Endothelial cell of umbilical vein (primary cell): ENCODE measurements at regions not wholly inside any gene's neighbourhood (a gene's known extent, or its start where the extent isn't known, plus 50 kb on each side); places are given as distances from the start of the nearest gene placed in this dataset.

Source experiments
- BruUV-seq: library from RNA; stranded (reverse); fragments of 400-500 nt; replicated peaks from 2 replicates; lab custom pipeline; 2021; lab: Mats Ljungman, UMichigan
- CTCF ChIA-PET: fragments of 300-600, 350-600 bp; sonication (Branson Sonifier 250); formaldehyde crosslinking; loops from one replicate; lab custom pipeline; 2021; ENCODE audit warnings: antibody characterized with exemption, inconsistent platforms; lab: Charles Lee
- POLR2A ChIA-PET: fragments of 300-600, 350-600 bp; sonication (Branson Sonifier 250); formaldehyde crosslinking; loops from one replicate; lab custom pipeline; 2021; ENCODE audit warnings: antibody characterized with exemption, inconsistent platforms; lab: Charles Lee
- DNase-seq: peaks from one replicate; pipeline ENCODE4 v3.0.0-alpha.2; 2011; ENCODE audit warnings: low read depth, low spot score
- FAIRE-seq: peaks from 2 replicates; lab custom pipeline; 2011; peaks lifted over from hg19 to GRCh38; lab: Jason Lieb, UNC
- H2AFZ ChIP-seq: 2 replicates; pipeline ENCODE4 v1.6.0; 2012; ENCODE audit warnings: low read depth, low read length, control low read depth, inconsistent platforms
- H3K27ac ChIP-seq: 2 replicates; pipeline ENCODE4 v1.5.1; 2011; ENCODE audit warnings: low read depth, mild to moderate bottlenecking, control low read depth, low read length, moderate library complexity; ENCODE audit not compliant: insufficient read depth
- H3K27me3 ChIP-seq, 2 experiments: 2 replicates each; pipeline versions ENCODE4 v1.6.0 to v1.6.1; 2011; ENCODE audit warnings: low read length in 2 of 2, mixed read lengths in 1 of 2; ENCODE audit not compliant: control insufficient read depth in 2 of 2, insufficient read depth in 2 of 2
- H3K36me3 ChIP-seq, 2 experiments: 2 replicates in 1 of 2; 3 replicates in 1 of 2; pipeline ENCODE4 v1.5.1; 2011; ENCODE audit warnings: low read length in 2 of 2, mild to moderate bottlenecking in 1 of 2, moderate library complexity in 1 of 2; ENCODE audit not compliant: control insufficient read depth in 2 of 2, insufficient read depth in 2 of 2; ENCODE audit errors: extremely low read depth in 1 of 2
- H3K4me1 ChIP-seq: 3 replicates; pipeline ENCODE4 v1.5.1; 2011; ENCODE audit warnings: mild to moderate bottlenecking, low read length; ENCODE audit not compliant: control insufficient read depth, insufficient read depth; ENCODE audit errors: extremely low read depth
- H3K4me2 ChIP-seq: 2 replicates; pipeline ENCODE4 v1.6.1; 2011; ENCODE audit warnings: low read length, control low read depth, mixed read lengths; ENCODE audit not compliant: insufficient read depth
- H3K4me3 ChIP-seq, 3 experiments: fragments of 200-600 bp in 1 of 3; sonication (generic), shearing (Covaris generic) in 1 of 3; replicated peaks in 1 of 3; 2 replicates each; pipeline ENCODE4 v1.5.1; 2011 to 2016; ENCODE audit warnings: control low read depth in 3 of 3, low read length in 3 of 3, mild to moderate bottlenecking in 2 of 3, inconsistent platforms in 1 of 3, low read depth in 1 of 3, moderate library complexity in 1 of 3; ENCODE audit not compliant: insufficient read depth in 1 of 3
- H3K79me2 ChIP-seq: 2 replicates; pipeline ENCODE4 v1.6.0; 2012; ENCODE audit warnings: low read length, inconsistent platforms; ENCODE audit not compliant: control insufficient read depth, insufficient read depth
- H3K9ac ChIP-seq: replicated peaks from 2 replicates; pipeline ENCODE3; 2011; ENCODE audit warnings: low read length, control low read depth; ENCODE audit not compliant: insufficient read depth; ENCODE audit errors: extremely low read depth
- H3K9me1 ChIP-seq: replicated peaks from 3 replicates; pipeline ENCODE4 v1.6.0; 2011; ENCODE audit warnings: mild to moderate bottlenecking, low read length; ENCODE audit not compliant: control insufficient read depth, insufficient read depth; ENCODE audit errors: extremely low read depth
- H3K9me3 ChIP-seq: replicated peaks from 2 replicates; pipeline ENCODE4 v1.5.1; 2012; ENCODE audit warnings: low read length, inconsistent platforms; ENCODE audit not compliant: control insufficient read depth, insufficient read depth
- H4K20me1 ChIP-seq: replicated peaks from 2 replicates; pipeline ENCODE3; 2011; ENCODE audit warnings: mild to moderate bottlenecking, low read length; ENCODE audit not compliant: control insufficient read depth, insufficient read depth; ENCODE audit errors: extremely low read depth
- FOS ChIP-seq: IDR thresholded peaks from 2 replicates; pipeline ENCODE4 v1.6.1; 2011; ENCODE audit warnings: mild to moderate bottlenecking, low read length, moderate library complexity, borderline replicate concordance; ENCODE audit not compliant: insufficient read depth
- GATA2 ChIP-seq: IDR thresholded peaks from 2 replicates; pipeline ENCODE4 v1.7.0; 2011; ENCODE audit warnings: low read depth, mild to moderate bottlenecking, moderate library complexity, mixed read lengths, low read length; ENCODE audit not compliant: insufficient read length, insufficient read depth
- JUN ChIP-seq: IDR thresholded peaks from 2 replicates; pipeline ENCODE4 v1.6.1; 2011; ENCODE audit warnings: borderline replicate concordance, low read depth; ENCODE audit not compliant: insufficient read length, insufficient read depth
- MAX ChIP-seq: IDR thresholded peaks from 2 replicates; pipeline ENCODE4 v1.6.1; 2011; ENCODE audit not compliant: insufficient read depth, insufficient read length
- MYC ChIP-seq: IDR thresholded peaks from one replicate; pipeline ENCODE4 v1.6.1; 2011; ENCODE audit warnings: mild to moderate bottlenecking, low read depth, low read length
- POLR2A ChIP-seq: IDR thresholded peaks from 2 replicates; pipeline ENCODE4 v1.6.1; 2012; ENCODE audit warnings: low read depth, mild to moderate bottlenecking, control low read depth, low read length
- POLR2AphosphoS5 ChIP-seq: IDR thresholded peaks from 2 replicates; pipeline ENCODE4 v1.6.1; 2012; ENCODE audit warnings: low read depth, mild to moderate bottlenecking, control low read depth, low read length, moderate library complexity; ENCODE audit not compliant: insufficient read depth
- dilution Hi-C: fragments of 300-500 bp; cut with MboI; formaldehyde crosslinking; loops from one replicate; pipeline ENCODE4 v1.15.0; 2019; ENCODE audit warnings: low sequenced_read_pairs; ENCODE audit not compliant: extremely low pct_ligation_motif_present
- intact Hi-C: fragments of 100-400 bp; cut with micrococcal nuclease; formaldehyde crosslinking; loops from one replicate; pipeline ENCODE4 v1.10.0; 2022
- TF ChIP-seq, protein P1 (sequence below), 2 donors: IDR thresholded peaks; 1 replicate in 1 of 2; 2 replicates in 1 of 2; pipeline ENCODE4 v1.5.1; 2011; ENCODE audit warnings: low read length in 2 of 2, mild to moderate bottlenecking in 2 of 2, moderate library complexity in 2 of 2, control low read depth in 1 of 2, inconsistent platforms in 1 of 2, low read depth in 1 of 2; ENCODE audit not compliant: insufficient read depth in 1 of 2; ENCODE audit errors: extremely low read depth in 1 of 2

- ChIA-PET CTCF (interaction anchor here (1.5 kb wide), 1 partner anchor 9 kb away, joined by 6 read pairs; no protein-coding TSS in a partner anchor), POLR2A (no interaction called here)
- DNase-seq (no peak), FAIRE-seq (no peak)
- dilution Hi-C loops (no loop called here), intact Hi-C loops (no loop called here)
- no peaks in the 10 kb centered on the region for H3K79me2 ChIP-seq
- no peak overlapping the region for H2AFZ ChIP-seq
- H3K27me3 ChIP-seq, result peaks cover 3% of the 10 kb centered on the region in 2 experiments
- H3K9me1 ChIP-seq, result no peaks in the 10 kb centered on the region
- no peak overlapping the region for H3K9ac ChIP-seq
- H3K9me3 ChIP-seq, result no peaks in the 10 kb centered on the region
- H3K36me3 ChIP-seq, result no peaks in the 10 kb centered on the region
- BruUV-seq, result no TSS peak
- no peaks in the 10 kb centered on the region for H4K20me1 ChIP-seq
- H3K4me2 ChIP-seq, result no peak overlapping the region
- H3K4me1 ChIP-seq, result peaks cover 9% of the 10 kb centered on the region
- TF ChIP-seq POLR2A, result no peak
- H3K4me3 ChIP-seq, result no peak overlapping the region
- H3K27ac ChIP-seq, result no peak overlapping the region
These were observed 52.8 kb upstream of the FHL2 start for GRCh38 chr2:105451571-105452166.

DNA sequence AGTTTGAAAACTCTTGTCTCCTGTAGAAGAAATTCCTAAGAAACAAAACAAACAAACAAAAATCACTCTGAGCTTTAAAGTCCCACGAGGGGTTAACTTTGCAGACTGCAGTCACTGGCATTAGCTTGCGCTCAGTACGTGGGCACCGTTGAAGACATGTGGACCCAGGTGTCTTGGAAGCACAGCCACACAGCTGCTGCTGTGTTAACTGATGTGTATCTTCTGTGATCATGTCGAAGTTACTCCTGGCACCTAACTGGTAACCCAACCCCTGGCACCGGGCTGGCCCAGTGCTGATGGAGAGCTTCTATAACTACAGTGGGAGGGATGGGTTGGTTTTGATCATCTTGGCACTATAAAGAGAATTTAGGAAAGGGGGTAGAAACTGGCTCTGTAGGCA lies 51.6 kb upstream of the FHL2 start:
- FAIRE-seq (no peak), DNase-seq (no peak)
- Histone ChIP-seq H3K9me3 (no peaks in the 10 kb centered on the region), H2AFZ (no peak overlapping the region), H3K9me1 (no peaks in the 10 kb centered on the region), H3K4me2 (no peak overlapping the region), H3K9ac (no peak overlapping the region), H3K4me3 (no peak overlapping the region), H4K20me1 (no peaks in the 10 kb centered on the region), H3K4me1 (peaks cover 6% of the 10 kb centered on the region), H3K27ac (no peak overlapping the region), H3K36me3 (no peaks in the 10 kb centered on the region), H3K27me3 (peaks cover 3 to 5% of the 10 kb centered on the region in 2 experiments), H3K79me2 (no peaks in the 10 kb centered on the region)
- ChIA-PET POLR2A (no interaction called here), CTCF (interaction anchor here (0.8 to 1.5 kb wide), 2 partner anchors 8 to 71 kb away, joined by 3 to 6 read pairs; no protein-coding TSS in a partner anchor)
- dilution Hi-C loops, result no loop called here
- intact Hi-C loops, result no loop called here
- BruUV-seq, result no TSS peak
- TF ChIP-seq MYC (no peak), GATA2 (no peak), POLR2A (no peak), MAX (no peak), FOS (no peak), POLR2AphosphoS5 (no peak), JUN (no peak)
- TF ChIP-seq, protein P1, sequence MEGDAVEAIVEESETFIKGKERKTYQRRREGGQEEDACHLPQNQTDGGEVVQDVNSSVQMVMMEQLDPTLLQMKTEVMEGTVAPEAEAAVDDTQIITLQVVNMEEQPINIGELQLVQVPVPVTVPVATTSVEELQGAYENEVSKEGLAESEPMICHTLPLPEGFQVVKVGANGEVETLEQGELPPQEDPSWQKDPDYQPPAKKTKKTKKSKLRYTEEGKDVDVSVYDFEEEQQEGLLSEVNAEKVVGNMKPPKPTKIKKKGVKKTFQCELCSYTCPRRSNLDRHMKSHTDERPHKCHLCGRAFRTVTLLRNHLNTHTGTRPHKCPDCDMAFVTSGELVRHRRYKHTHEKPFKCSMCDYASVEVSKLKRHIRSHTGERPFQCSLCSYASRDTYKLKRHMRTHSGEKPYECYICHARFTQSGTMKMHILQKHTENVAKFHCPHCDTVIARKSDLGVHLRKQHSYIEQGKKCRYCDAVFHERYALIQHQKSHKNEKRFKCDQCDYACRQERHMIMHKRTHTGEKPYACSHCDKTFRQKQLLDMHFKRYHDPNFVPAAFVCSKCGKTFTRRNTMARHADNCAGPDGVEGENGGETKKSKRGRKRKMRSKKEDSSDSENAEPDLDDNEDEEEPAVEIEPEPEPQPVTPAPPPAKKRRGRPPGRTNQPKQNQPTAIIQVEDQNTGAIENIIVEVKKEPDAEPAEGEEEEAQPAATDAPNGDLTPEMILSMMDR (IDR thresholded peaks at IDR 0.05; ENCODE audit: extremely low read depth in 1 of 2, insufficient read depth in 1 of 2, low read depth in 1 of 2, low read length in 2 of 2), result no peak
